DOHH2 (cell line): ENCODE measurements at regions not wholly inside any gene's neighbourhood (a gene's known extent, or its start where the extent isn't known, plus 50 kb on each side); places are given as distances from the start of the nearest gene placed in this dataset.

ENCODE experiments used
- CTCF ChIP-seq: fragments of 200-600 bp; sonication (generic); IDR thresholded peaks from one replicate; pipeline ENCODE4 v1.5.1; 2014; ENCODE audit warnings: antibody characterized with exemption, mild to moderate bottlenecking, low read depth, low read length; ENCODE audit not compliant: poor library complexity, severe bottlenecking
- EZH2phosphoT487 ChIP-seq: fragments of 200-600 bp; sonication (generic); IDR thresholded peaks from 2 replicates; pipeline ENCODE4 v1.6.1; 2017; ENCODE audit warnings: borderline replicate concordance, mild to moderate bottlenecking, antibody characterized with exemption, low read length, moderate library complexity, mixed read lengths

- TF ChIP-seq CTCF = no peak
- no peak for TF ChIP-seq EZH2phosphoT487
These were observed 218.4 kb downstream of the PCSK1 start for GRCh38 chr5:96214442-96215197.
